ENCODE measurements at regions not wholly inside any gene's neighbourhood (a gene's known extent, or its start where the extent isn't known, plus 50 kb on each side); places are given as distances from the start of the nearest gene placed in this dataset.
A peak's percentile ranks its signal among the peaks of the same experiment; 100 is the strongest.
"Not testable (repeated sequence)": the region's sequence is repeated elsewhere in the genome, so short reads cannot be mapped to it uniquely, and the experiment has no call there.

DNA sequence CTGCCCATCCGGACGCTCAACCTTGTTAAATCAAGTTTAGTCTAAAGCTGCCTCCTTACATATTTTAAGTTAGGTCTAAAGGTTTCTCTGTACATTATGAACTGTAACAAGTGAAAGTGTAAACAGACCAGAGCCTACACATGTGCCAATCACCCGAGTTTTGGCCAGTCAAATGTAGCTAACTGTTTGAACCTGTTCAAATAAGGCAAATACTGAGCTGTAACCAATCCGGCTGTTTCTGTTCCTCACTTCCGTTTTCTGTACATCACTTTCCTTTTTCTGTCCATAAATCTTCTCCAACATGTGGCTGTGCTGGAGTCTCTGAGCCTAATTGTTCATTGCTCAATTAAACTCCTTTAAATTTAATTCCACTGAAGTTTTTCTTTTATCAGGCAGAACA is 113.3 kb upstream of the SHISA3 start:
- peaks cover 0 to 24% (median 4%) of the 10 kb centered on the region in 4 donors for H3K4me1 ChIP-seq
- H3K36me3 ChIP-seq = no peaks in the 10 kb centered on the region
- no peaks in the 10 kb centered on the region for H3K9me3 ChIP-seq
- no peak overlapping the region for H3K4me3 ChIP-seq
- DNase-seq (ENCODE audit: low spot score in 2 of 2) = no peak
- WGBS, 2 donors = 80 to 85% methylated on average over 5 of the region's 5 CpGs
- H3K27ac ChIP-seq = no peak overlapping the region
- no peaks in the 10 kb centered on the region for H3K27me3 ChIP-seq
- TF ChIP-seq, protein P1, sequence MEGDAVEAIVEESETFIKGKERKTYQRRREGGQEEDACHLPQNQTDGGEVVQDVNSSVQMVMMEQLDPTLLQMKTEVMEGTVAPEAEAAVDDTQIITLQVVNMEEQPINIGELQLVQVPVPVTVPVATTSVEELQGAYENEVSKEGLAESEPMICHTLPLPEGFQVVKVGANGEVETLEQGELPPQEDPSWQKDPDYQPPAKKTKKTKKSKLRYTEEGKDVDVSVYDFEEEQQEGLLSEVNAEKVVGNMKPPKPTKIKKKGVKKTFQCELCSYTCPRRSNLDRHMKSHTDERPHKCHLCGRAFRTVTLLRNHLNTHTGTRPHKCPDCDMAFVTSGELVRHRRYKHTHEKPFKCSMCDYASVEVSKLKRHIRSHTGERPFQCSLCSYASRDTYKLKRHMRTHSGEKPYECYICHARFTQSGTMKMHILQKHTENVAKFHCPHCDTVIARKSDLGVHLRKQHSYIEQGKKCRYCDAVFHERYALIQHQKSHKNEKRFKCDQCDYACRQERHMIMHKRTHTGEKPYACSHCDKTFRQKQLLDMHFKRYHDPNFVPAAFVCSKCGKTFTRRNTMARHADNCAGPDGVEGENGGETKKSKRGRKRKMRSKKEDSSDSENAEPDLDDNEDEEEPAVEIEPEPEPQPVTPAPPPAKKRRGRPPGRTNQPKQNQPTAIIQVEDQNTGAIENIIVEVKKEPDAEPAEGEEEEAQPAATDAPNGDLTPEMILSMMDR (IDR thresholded peaks at IDR 0.05) = no peak
- TF ChIP-seq POLR2A (IDR thresholded peaks at IDR 0.05) (no peak), EP300 (IDR thresholded peaks at IDR 0.05) (no peak)

DNA sequence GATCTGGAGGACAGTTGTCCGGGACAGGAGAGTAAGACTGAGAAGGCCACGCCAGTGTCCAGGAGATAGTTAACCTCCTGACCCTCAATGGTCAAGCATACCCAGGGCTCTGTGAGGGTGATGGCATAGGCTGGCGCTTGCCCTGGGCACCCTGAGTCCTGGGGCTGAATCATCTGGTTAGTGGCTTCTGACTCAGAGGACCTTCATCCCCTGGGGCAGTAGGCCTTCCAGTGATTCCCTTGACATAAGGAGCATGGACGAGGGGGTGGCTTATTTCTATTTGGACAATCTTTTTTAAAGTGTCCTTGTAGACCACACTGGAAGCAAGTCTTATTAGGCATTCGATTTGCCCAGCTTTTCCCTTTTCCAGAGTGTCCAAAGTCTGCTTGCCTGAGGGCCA is 108.4 kb upstream of the SHISA3 start:
- H3K9me3 ChIP-seq; DNase-seq (ENCODE audit: low spot score in 2 of 2); H3K27ac ChIP-seq; H3K4me1 ChIP-seq; H3K27me3 ChIP-seq; H3K4me3 ChIP-seq; H3K36me3 ChIP-seq: not testable (repeated sequence)
- WGBS, 2 donors = 81 to 87% methylated on average over 5 of the region's 5 CpGs

DNA sequence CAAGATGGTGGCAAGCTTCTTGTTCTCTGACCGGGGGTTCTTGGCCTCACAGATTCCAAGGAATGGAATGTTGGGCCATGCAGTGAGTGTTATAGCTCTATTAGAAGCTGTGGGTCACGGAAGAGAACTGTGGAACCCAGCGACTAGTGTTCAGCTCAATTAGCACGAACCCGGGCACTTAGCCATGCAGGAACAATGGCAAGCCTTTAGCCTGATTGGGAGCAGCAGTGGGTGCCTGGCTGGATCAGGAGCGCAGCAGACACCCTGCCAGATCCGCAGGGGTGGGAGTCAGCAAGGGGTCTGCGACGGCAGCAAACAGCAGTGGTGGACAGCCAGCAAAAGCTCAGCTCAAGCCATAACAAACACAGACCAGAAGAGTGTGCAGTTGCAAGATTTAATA is 105.1 kb upstream of the SHISA3 start:
- H3K4me3 ChIP-seq; H3K36me3 ChIP-seq; H3K4me1 ChIP-seq; H3K27ac ChIP-seq; DNase-seq (ENCODE audit: low spot score in 2 of 2); H3K9me3 ChIP-seq; H3K27me3 ChIP-seq: not testable (repeated sequence)
- 76 to 77% methylated on average over 8 to 9 of the region's 9 CpGs for WGBS, 2 donors

DNA sequence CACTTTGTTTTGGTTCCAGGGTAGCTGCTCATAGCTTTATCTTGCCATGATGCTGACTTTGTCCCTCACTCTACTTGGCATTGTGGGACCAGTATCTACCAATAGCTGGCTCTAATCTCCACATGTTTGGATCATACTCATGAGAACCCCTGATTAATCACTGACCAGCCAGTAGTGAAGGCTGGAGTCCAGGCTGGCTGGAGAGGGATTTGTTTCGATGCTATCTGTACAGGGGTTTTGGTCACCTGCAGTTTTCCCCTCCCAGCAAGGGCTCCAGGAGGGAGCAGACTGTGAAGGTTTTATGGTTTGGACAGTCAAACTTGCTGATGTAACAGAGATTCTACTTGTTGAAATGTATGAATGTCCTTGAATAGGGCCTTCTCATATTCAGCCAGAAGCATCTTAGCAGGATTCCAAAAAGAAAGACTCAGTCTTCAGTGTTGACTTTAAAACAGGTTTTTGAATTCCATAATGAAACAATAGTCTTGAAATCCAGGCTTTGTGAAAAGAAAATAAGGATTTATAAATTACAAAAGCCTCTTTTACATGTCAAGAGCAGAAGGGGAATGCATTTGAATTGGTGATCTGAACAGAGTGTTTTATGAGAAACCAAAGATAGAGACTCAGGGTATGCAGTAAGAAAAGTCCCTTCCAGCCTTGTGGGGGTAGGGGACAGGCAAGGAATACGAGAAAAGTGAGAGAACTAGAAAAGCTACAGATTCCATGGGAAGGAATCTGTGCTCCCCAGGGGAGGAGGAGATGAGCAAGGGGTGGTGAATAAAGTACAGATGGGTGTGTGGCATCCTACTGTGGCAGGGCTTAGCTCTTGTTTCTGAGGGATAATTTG is 103.1 kb upstream of the SHISA3 start:
- H3K4me1 ChIP-seq = no peaks in the 10 kb centered on the region
- TF ChIP-seq, protein P1 (IDR thresholded peaks at IDR 0.05) = no peak
- no peak for TF ChIP-seq EP300 (IDR thresholded peaks at IDR 0.05)
- no peak for TF ChIP-seq POLR2A (IDR thresholded peaks at IDR 0.05)
- no peaks in the 10 kb centered on the region for H3K27me3 ChIP-seq
- DNase-seq (ENCODE audit: low spot score in 2 of 2) = no peak
- WGBS, 2 donors = 47 to 58% methylated on average over 2 of the region's 2 CpGs
- H3K9me3 ChIP-seq = no peaks in the 10 kb centered on the region
- H3K36me3 ChIP-seq = no peaks in the 10 kb centered on the region
- H3K4me3 ChIP-seq = no peak overlapping the region
- H3K27ac ChIP-seq = no peak overlapping the region

DNA sequence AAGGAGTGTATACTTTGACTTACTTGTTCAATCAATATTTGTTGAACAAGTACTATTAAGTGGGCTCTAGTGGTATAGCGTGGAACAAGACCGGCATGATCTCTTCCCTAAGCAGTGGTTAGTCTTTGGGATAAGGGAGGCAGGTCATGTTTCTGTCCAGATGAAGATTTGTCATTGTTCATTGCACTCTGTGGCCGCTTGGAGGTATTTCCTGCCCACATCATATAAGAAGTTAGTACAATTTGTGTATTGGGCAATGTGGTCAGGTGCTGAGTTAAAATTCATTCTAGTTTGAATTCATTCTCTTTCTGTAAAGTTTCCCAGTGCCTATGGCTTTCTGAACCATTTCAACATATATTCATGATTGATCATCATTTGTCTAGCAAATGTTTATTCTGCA is 101.1 kb upstream of the SHISA3 start:
- no peaks in the 10 kb centered on the region for H3K36me3 ChIP-seq
- no peak for TF ChIP-seq EP300 (IDR thresholded peaks at IDR 0.05)
- TF ChIP-seq POLR2A (IDR thresholded peaks at IDR 0.05) = no peak
- TF ChIP-seq, protein P1 (IDR thresholded peaks at IDR 0.05) = no peak
- 84 to 90% methylated on average over 3 of the region's 3 CpGs for WGBS, 2 donors
- H3K27ac ChIP-seq = no peak overlapping the region
- H3K4me1 ChIP-seq = no peaks in the 10 kb centered on the region
- H3K9me3 ChIP-seq = no peaks in the 10 kb centered on the region
- DNase-seq (ENCODE audit: low spot score in 2 of 2) = no peak
- H3K27me3 ChIP-seq = no peaks in the 10 kb centered on the region
- H3K4me3 ChIP-seq = no peak overlapping the region

DNA sequence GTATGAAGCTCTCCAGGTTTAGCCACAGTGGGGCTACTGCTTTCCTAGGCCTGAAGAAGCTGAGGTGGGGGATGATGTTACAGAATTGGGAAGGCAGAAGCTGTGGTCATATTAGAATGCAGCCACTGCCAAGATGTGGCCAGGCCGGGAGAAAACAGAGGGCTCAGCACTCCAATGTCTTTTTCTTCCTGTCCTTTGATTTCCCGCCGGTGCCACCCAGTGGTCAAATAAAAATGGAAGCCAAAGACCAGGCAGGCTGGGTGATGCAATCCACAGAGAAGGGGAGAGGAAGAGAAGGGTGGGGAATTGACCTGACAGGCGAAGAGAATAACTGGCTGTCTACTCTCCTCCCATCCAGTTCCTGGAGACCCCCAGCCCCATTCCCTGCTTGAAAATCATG is 94.9 kb upstream of the SHISA3 start:
- Histone ChIP-seq H3K4me3 (no peak overlapping the region), H3K9me3 (no peaks in the 10 kb centered on the region), H3K27ac (no peak overlapping the region), H3K36me3 (no peaks in the 10 kb centered on the region), H3K27me3 (no peaks in the 10 kb centered on the region), H3K4me1 (peaks cover 0 to 13% (median 1%) of the 10 kb centered on the region in 4 donors)
- TF ChIP-seq EP300 (IDR thresholded peaks at IDR 0.05) (no peak), POLR2A (IDR thresholded peaks at IDR 0.05) (no peak)
- TF ChIP-seq, protein P1 (IDR thresholded peaks at IDR 0.05) = no peak
- WGBS, 2 donors = 22 to 23% methylated on average over 4 of the region's 4 CpGs
- peak in 1 of 2 donors; percentile 48 for DNase-seq (ENCODE audit: low spot score in 2 of 2)

Data from tibial nerve (tissue), 4 donors.